CD4-positive, alpha-beta T cell (primary cell): ENCODE measurements at regions not wholly inside any gene's neighbourhood (a gene's known extent, or its start where the extent isn't known, plus 50 kb on each side); places are given as distances from the start of the nearest gene placed in this dataset.

ENCODE experiments used
- ATAC-seq: fragments of 200-7000 bp; cut with Tn5 transposase; one replicate; pipeline ENCODE4 v1.10.0; 2022; ENCODE audit warnings: mild to moderate bottlenecking; ENCODE audit not compliant: poor library complexity
- CTCF ChIA-PET: fragments of 350-600 bp; sonication (Branson Sonifier 250); formaldehyde crosslinking; loops from one replicate; lab custom pipeline; 2021; ENCODE audit warnings: antibody characterized with exemption, inconsistent platforms; lab: Charles Lee
- POLR2A ChIA-PET: fragments of 350-600 bp; sonication (Branson Sonifier 250); formaldehyde crosslinking; loops from one replicate; lab custom pipeline; 2021; ENCODE audit warnings: antibody characterized with exemption, inconsistent platforms; lab: Charles Lee
- DNase-seq, 14 experiments: peaks; one replicate each; pipeline ENCODE4 v3.0.0-alpha.2; 2013 to 2020; ENCODE audit warnings: mixed read lengths in 2 of 14
- H3K27ac ChIP-seq, 2 donors: one replicate each; pipeline versions ENCODE4 v1.5.1 to v1.7.0; 2013; ENCODE audit warnings: low read length in 2 of 2, low read depth in 1 of 2, mild to moderate bottlenecking in 1 of 2
- H3K27me3 ChIP-seq, 2 experiments: 1 replicate in 1 of 2; 2 replicates in 1 of 2; pipeline versions ENCODE4 v1.6.1 to v1.7.0; 2013; ENCODE audit warnings: low read length in 2 of 2, control low read depth in 1 of 2, mild to moderate bottlenecking in 1 of 2, moderate library complexity in 1 of 2; ENCODE audit not compliant: insufficient read depth in 2 of 2, control insufficient read depth in 1 of 2
- H3K36me3 ChIP-seq: one replicate; pipeline ENCODE4 v1.6.1; 2013; ENCODE audit warnings: low read length, control low read depth; ENCODE audit not compliant: insufficient read depth
- H3K4me1 ChIP-seq: one replicate; pipeline ENCODE4 v1.6.1; 2013; ENCODE audit warnings: low read length, control low read depth; ENCODE audit not compliant: insufficient read depth
- H3K4me3 ChIP-seq: one replicate; pipeline ENCODE4 v1.5.1; 2013; ENCODE audit warnings: mild to moderate bottlenecking, low read length, moderate library complexity
- H3K9me3 ChIP-seq, 2 experiments: 1 replicate in 1 of 2; 2 replicates in 1 of 2; pipeline versions ENCODE4 v1.6.1 to v1.7.0; 2013; ENCODE audit warnings: low read length in 2 of 2, mild to moderate bottlenecking in 2 of 2, control low read depth in 1 of 2, moderate library complexity in 1 of 2; ENCODE audit not compliant: control insufficient read depth in 1 of 2, insufficient read depth in 1 of 2
- H3K27ac Mint-ChIP-seq: one replicate; pipeline ENCODE4 v1.8.0; 2020; ENCODE audit warnings: mixed read lengths
- H3K27me3 Mint-ChIP-seq: one replicate; pipeline ENCODE4 v1.8.0; 2021; ENCODE audit warnings: mixed read lengths
- H3K36me3 Mint-ChIP-seq: one replicate; pipeline ENCODE4 v1.8.0; 2021; ENCODE audit warnings: low read depth, mixed read lengths
- H3K4me1 Mint-ChIP-seq: one replicate; pipeline ENCODE4 v1.8.0; 2021; ENCODE audit warnings: low read depth, mixed read lengths
- H3K4me3 Mint-ChIP-seq: one replicate; pipeline ENCODE4 v1.8.0; 2020; ENCODE audit warnings: mild to moderate bottlenecking, mixed read lengths
- H3K9me3 Mint-ChIP-seq: one replicate; pipeline ENCODE4 v1.8.0; 2020; ENCODE audit warnings: mixed read lengths
- intact Hi-C, 2 experiments: fragments of 100-400 bp; cut with DNase I in 1 of 2; cut with micrococcal nuclease in 1 of 2; formaldehyde crosslinking; loops; one replicate each; pipeline versions ENCODE4 v1.15.1 to v1.9.0; 2023 to 2025; cut with DNase I, micrococcal nuclease
- TF ChIP-seq, protein P1 (sequence below): fragments of 200-600 bp; IDR thresholded peaks from one replicate; pipeline ENCODE4 v1.8.0; 2022; ENCODE audit warnings: antibody characterized with exemption, mild to moderate bottlenecking

DNA sequence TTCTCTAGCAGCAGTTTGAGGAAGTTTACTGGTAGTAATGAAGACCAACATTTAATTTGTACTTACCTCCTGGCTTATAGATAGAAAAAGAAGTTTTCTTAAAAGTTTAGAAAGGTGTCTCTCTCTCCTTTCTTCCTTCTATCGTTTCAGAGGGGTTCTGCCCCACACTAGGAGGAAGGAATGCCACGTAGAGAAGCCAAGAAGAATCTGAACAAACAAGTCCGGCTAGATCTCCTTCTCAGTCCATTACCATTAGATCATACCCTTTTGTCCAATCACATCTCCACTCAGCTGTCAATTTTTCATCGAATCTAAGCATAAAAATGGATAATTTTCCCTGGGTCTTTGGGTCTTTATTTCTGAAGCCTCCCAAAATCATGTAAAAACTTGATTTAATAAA, 1048.1 kb downstream of the SI start:
- CTCF ChIA-PET: no interaction called here
- Histone ChIP-seq H3K9me3 (peaks cover 0 to 3% of the 10 kb centered on the region in 2 experiments), H3K27ac (no peak overlapping the region), H3K36me3 (no peaks in the 10 kb centered on the region), H3K4me1 (no peaks in the 10 kb centered on the region), H3K4me3 (no peak overlapping the region), H3K27me3 (no peaks in the 10 kb centered on the region)
- no peak overlapping the region for H3K4me3 Mint-ChIP-seq
- TF ChIP-seq, protein P1, sequence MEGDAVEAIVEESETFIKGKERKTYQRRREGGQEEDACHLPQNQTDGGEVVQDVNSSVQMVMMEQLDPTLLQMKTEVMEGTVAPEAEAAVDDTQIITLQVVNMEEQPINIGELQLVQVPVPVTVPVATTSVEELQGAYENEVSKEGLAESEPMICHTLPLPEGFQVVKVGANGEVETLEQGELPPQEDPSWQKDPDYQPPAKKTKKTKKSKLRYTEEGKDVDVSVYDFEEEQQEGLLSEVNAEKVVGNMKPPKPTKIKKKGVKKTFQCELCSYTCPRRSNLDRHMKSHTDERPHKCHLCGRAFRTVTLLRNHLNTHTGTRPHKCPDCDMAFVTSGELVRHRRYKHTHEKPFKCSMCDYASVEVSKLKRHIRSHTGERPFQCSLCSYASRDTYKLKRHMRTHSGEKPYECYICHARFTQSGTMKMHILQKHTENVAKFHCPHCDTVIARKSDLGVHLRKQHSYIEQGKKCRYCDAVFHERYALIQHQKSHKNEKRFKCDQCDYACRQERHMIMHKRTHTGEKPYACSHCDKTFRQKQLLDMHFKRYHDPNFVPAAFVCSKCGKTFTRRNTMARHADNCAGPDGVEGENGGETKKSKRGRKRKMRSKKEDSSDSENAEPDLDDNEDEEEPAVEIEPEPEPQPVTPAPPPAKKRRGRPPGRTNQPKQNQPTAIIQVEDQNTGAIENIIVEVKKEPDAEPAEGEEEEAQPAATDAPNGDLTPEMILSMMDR: no peak
- no peak for ATAC-seq
- H3K27ac Mint-ChIP-seq: no peak overlapping the region
- H3K27me3 Mint-ChIP-seq: no peaks in the 10 kb centered on the region
- peaks cover 2% of the 10 kb centered on the region for H3K9me3 Mint-ChIP-seq
- no peaks in the 10 kb centered on the region for H3K36me3 Mint-ChIP-seq
- POLR2A ChIA-PET: no interaction called here
- DNase-seq: no peak
- intact Hi-C loops: no loop called here
- H3K4me1 Mint-ChIP-seq: no peaks in the 10 kb centered on the region

DNA sequence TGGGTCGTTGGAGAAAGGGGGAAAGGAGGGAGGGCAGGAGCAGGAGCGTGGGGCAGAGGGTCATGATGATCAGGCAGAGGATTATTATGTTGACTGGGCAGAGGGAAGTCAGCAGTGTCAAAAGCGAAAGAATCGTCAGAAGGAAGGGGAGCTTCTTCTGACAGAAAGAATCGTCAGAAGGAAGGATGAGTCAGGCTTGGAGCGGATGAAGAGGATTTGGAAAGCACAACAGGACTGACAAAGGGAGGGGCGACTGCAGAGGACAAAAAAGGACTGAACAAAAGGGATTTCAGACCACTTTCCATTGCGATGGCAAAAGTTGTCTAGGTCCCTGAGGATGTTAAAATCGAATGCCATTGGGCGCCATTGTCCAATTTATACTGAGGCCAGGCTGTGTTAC, 1053.5 kb downstream of the SI start:
- no peaks in the 10 kb centered on the region for H3K9me3 Mint-ChIP-seq
- Histone ChIP-seq H3K36me3 (no peaks in the 10 kb centered on the region), H3K27ac (no peak overlapping the region), H3K27me3 (no peaks in the 10 kb centered on the region), H3K4me3 (no peak overlapping the region), H3K9me3 (peaks cover 0 to 17% of the 10 kb centered on the region in 2 experiments), H3K4me1 (no peaks in the 10 kb centered on the region)
- no peaks in the 10 kb centered on the region for H3K27me3 Mint-ChIP-seq
- TF ChIP-seq, protein P1: no peak
- H3K36me3 Mint-ChIP-seq: no peaks in the 10 kb centered on the region
- ChIA-PET CTCF (no interaction called here), POLR2A (no interaction called here)
- H3K4me3 Mint-ChIP-seq: no peak overlapping the region
- no peaks in the 10 kb centered on the region for H3K4me1 Mint-ChIP-seq
- no peak for DNase-seq
- intact Hi-C loops: no loop called here
- no peak for ATAC-seq
- no peak overlapping the region for H3K27ac Mint-ChIP-seq

DNA sequence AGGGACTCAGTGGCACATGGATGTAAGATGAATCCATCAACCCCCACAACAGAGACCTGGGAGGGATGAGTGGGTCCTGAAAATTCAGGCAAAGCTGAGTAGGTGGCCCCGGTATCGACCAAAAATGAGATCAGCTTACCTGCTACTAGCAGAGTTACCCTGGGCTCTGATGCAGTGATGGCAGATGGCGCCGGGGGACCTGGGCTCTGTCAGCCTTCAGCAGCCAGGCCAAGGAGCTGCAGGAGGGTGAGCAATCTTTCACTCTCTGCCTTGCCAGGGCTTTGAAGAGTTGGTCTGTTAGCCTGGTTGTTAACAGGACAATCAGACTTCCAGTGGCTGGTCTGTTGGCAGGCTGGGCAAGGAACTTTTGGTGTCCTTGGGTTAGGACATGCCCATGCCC, 1054.8 kb downstream of the SI start:
- Mint-ChIP-seq H3K9me3 (no peaks in the 10 kb centered on the region), H3K27me3 (no peaks in the 10 kb centered on the region), H3K36me3 (no peaks in the 10 kb centered on the region), H3K4me3 (no peak overlapping the region), H3K4me1 (no peaks in the 10 kb centered on the region), H3K27ac (no peak overlapping the region)
- intact Hi-C loops: no loop called here
- Histone ChIP-seq H3K36me3 (no peaks in the 10 kb centered on the region), H3K4me1 (no peaks in the 10 kb centered on the region), H3K4me3 (no peak overlapping the region), H3K27me3 (no peaks in the 10 kb centered on the region), H3K9me3 (peaks cover 0 to 17% of the 10 kb centered on the region in 2 experiments), H3K27ac (no peak overlapping the region)
- DNase-seq (no peak), ATAC-seq (no peak)
- ChIA-PET CTCF (no interaction called here), POLR2A (no interaction called here)
- TF ChIP-seq, protein P1: no peak
